ENCODE measurements at regions not wholly inside any gene's neighbourhood (a gene's known extent, or its start where the extent isn't known, plus 50 kb on each side); places are given as distances from the start of the nearest gene placed in this dataset.

- ChIA-PET CTCF (no interaction called here), POLR2A (no interaction called here)
Measured at GRCh38 chr3:153688301-153689120, 432.7 kb upstream of the ARHGEF26 start.

GRCh38 chr3:153693207-153693606 lies 428.0 kb upstream of the ARHGEF26 start:
- ChIA-PET CTCF (no interaction called here), POLR2A (no interaction called here)

- ChIA-PET CTCF (no interaction called here), POLR2A (no interaction called here)
Measured at GRCh38 chr3:153702106-153702505, 419.1 kb upstream of the ARHGEF26 start.

- POLR2A ChIA-PET, result no interaction called here
- CTCF ChIA-PET, result no interaction called here
Measured at GRCh38 chr3:153704115-153704514, 417.1 kb upstream of the ARHGEF26 start.

GRCh38 chr3:153706706-153707105 lies 414.5 kb upstream of the ARHGEF26 start:
- CTCF ChIA-PET, result no interaction called here

GRCh38 chr3:153714016-153714415 lies 407.2 kb upstream of the ARHGEF26 start:
- CTCF ChIA-PET, result no interaction called here
- POLR2A ChIA-PET, result no interaction called here

More at GRCh38 chr3:153706706-153707105, 414.5 kb upstream of the ARHGEF26 start:
- POLR2A ChIA-PET, result no interaction called here

- CTCF ChIA-PET, result no interaction called here
- POLR2A ChIA-PET, result no interaction called here
Measured at GRCh38 chr3:153714588-153715290, 406.5 kb upstream of the ARHGEF26 start.

- ChIA-PET POLR2A (no interaction called here), CTCF (no interaction called here)
Measured at GRCh38 chr3:153722157-153722556, 399.0 kb upstream of the ARHGEF26 start.

GRCh38 chr3:153731071-153731470 lies 390.1 kb upstream of the ARHGEF26 start:
- CTCF ChIA-PET, result no interaction called here
- POLR2A ChIA-PET, result no interaction called here

GRCh38 chr3:153734777-153735551 lies 386.2 kb upstream of the ARHGEF26 start:
- ChIA-PET CTCF (no interaction called here), POLR2A (no interaction called here)

GRCh38 chr3:153740109-153740508 lies 381.1 kb upstream of the ARHGEF26 start:
- POLR2A ChIA-PET, result no interaction called here
- CTCF ChIA-PET, result no interaction called here

- ChIA-PET CTCF (no interaction called here), POLR2A (no interaction called here)
Measured at GRCh38 chr3:153744889-153745288, 376.3 kb upstream of the ARHGEF26 start.

- POLR2A ChIA-PET, result no interaction called here
- CTCF ChIA-PET, result no interaction called here
Measured at GRCh38 chr3:153746211-153746610, 375.0 kb upstream of the ARHGEF26 start.

- ChIA-PET POLR2A (no interaction called here), CTCF (no interaction called here)
Measured at GRCh38 chr3:153749070-153749610, 372.1 kb upstream of the ARHGEF26 start.

GRCh38 chr3:153752405-153753027 lies 368.7 kb upstream of the ARHGEF26 start:
- POLR2A ChIA-PET, result no interaction called here

GRCh38 chr3:153753035-153753434 lies 368.2 kb upstream of the ARHGEF26 start:
- CTCF ChIA-PET, result no interaction called here
- POLR2A ChIA-PET, result no interaction called here

More at GRCh38 chr3:153752405-153753027, 368.7 kb upstream of the ARHGEF26 start:
- CTCF ChIA-PET, result no interaction called here

GRCh38 chr3:153756816-153757215 lies 364.4 kb upstream of the ARHGEF26 start:
- POLR2A ChIA-PET, result no interaction called here
- CTCF ChIA-PET, result no interaction called here

- ChIA-PET POLR2A (no interaction called here), CTCF (no interaction called here)
Measured at GRCh38 chr3:153757839-153758238, 363.4 kb upstream of the ARHGEF26 start.

GRCh38 chr3:153760948-153761347 lies 360.2 kb upstream of the ARHGEF26 start:
- ChIA-PET CTCF (no interaction called here), POLR2A (no interaction called here)
